DND-41 (cell line): ENCODE measurements at regions not wholly inside any gene's neighbourhood (a gene's known extent, or its start where the extent isn't known, plus 50 kb on each side); places are given as distances from the start of the nearest gene placed in this dataset.

Source experiments
- CTCF ChIP-seq: IDR thresholded peaks from 2 replicates; pipeline ENCODE4 v1.5.1; 2012; ENCODE audit warnings: borderline replicate concordance, low read length, moderate library complexity, mild to moderate bottlenecking; ENCODE audit not compliant: poor library complexity, severe bottlenecking; ENCODE audit errors: extremely low read depth
- EZH2 ChIP-seq: IDR thresholded peaks from 3 replicates; pipeline ENCODE4 v1.6.1; 2012; ENCODE audit warnings: borderline replicate concordance, low read depth, mild to moderate bottlenecking, moderate library complexity, low read length, inconsistent platforms; ENCODE audit not compliant: severe bottlenecking

GRCh38 chr18:41767960-41768359, 187.1 kb upstream of the PIK3C3 start:
- TF ChIP-seq CTCF (no peak), EZH2 (no peak)
